ENCODE measurements at regions not wholly inside any gene's neighbourhood (a gene's known extent, or its start where the extent isn't known, plus 50 kb on each side); places are given as distances from the start of the nearest gene placed in this dataset.
"Not testable (repeated sequence)": the region's sequence is repeated elsewhere in the genome, so short reads cannot be mapped to it uniquely, and the experiment has no call there.

GRCh38 chr16:88230276-88230966 is 152.3 kb upstream of the ZNF469 start:
- TF ChIP-seq, protein P1, sequence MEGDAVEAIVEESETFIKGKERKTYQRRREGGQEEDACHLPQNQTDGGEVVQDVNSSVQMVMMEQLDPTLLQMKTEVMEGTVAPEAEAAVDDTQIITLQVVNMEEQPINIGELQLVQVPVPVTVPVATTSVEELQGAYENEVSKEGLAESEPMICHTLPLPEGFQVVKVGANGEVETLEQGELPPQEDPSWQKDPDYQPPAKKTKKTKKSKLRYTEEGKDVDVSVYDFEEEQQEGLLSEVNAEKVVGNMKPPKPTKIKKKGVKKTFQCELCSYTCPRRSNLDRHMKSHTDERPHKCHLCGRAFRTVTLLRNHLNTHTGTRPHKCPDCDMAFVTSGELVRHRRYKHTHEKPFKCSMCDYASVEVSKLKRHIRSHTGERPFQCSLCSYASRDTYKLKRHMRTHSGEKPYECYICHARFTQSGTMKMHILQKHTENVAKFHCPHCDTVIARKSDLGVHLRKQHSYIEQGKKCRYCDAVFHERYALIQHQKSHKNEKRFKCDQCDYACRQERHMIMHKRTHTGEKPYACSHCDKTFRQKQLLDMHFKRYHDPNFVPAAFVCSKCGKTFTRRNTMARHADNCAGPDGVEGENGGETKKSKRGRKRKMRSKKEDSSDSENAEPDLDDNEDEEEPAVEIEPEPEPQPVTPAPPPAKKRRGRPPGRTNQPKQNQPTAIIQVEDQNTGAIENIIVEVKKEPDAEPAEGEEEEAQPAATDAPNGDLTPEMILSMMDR (IDR thresholded peaks at IDR 0.05; ENCODE audit: low read length): not testable (repeated sequence)
- TF ChIP-seq EZH2 (IDR thresholded peaks at IDR 0.05; ENCODE audit: borderline replicate concordance, low read length): not testable (repeated sequence)

Measured in OCI-LY1 (cell line).